IMR-90 (cell line): ENCODE measurements at regions not wholly inside any gene's neighbourhood (a gene's known extent, or its start where the extent isn't known, plus 50 kb on each side); places are given as distances from the start of the nearest gene placed in this dataset.

ENCODE experiments used
- ATAC-seq: fragments of 200-7000 bp; cut with Tn5 transposase; 2 replicates; pipeline ENCODE4 v1.9.1; 2020; ENCODE audit warnings: low read depth, mild to moderate bottlenecking, moderate library complexity
- BruUV-seq: library from RNA; stranded (reverse); fragments of 400-500 nt; replicated peaks from 2 replicates; lab custom pipeline; 2021; lab: Mats Ljungman, UMichigan
- CTCF ChIA-PET: fragments of 300-600 bp; formaldehyde crosslinking; extraction: SDS; loops from one replicate; lab custom pipeline; 2021; ENCODE audit warnings: antibody characterized with exemption; lab: Yijun Ruan, JAX
- POLR2A ChIA-PET: fragments of 300-600 bp; sonication (Branson Sonifier 250); formaldehyde crosslinking; loops from one replicate; lab custom pipeline; 2022; ENCODE audit warnings: antibody characterized with exemption; ENCODE audit not compliant: unreplicated experiment; lab: Charles Lee
- DNase-seq: peaks from one replicate; pipeline ENCODE4 v3.0.0; 2013
- H2AFZ ChIP-seq: replicated peaks from 2 replicates; pipeline ENCODE3; 2013; ENCODE audit warnings: low read length, mild to moderate bottlenecking; ENCODE audit not compliant: poor library complexity
- H2AK5ac ChIP-seq: 2 replicates; pipeline ENCODE4 v1.6.1; 2013; ENCODE audit warnings: low read depth, low read length, inconsistent platforms
- H2AK9ac ChIP-seq: replicated peaks from 2 replicates; pipeline ENCODE3; 2013; ENCODE audit warnings: mild to moderate bottlenecking, low read depth, low read length, moderate library complexity; ENCODE audit not compliant: poor library complexity
- H2BK120ac ChIP-seq: 2 replicates; pipeline ENCODE4 v1.6.1; 2013; ENCODE audit warnings: low read depth, low read length, inconsistent platforms
- H2BK15ac ChIP-seq: 3 replicates; pipeline ENCODE4 v1.6.1; 2013; ENCODE audit warnings: low read depth, low read length, inconsistent platforms
- H2BK20ac ChIP-seq: 2 replicates; pipeline ENCODE4 v1.6.1; 2013; ENCODE audit warnings: low read depth, mild to moderate bottlenecking, inconsistent platforms, low read length, moderate library complexity
- H2BK5ac ChIP-seq: 2 replicates; pipeline ENCODE4 v1.6.1; 2013; ENCODE audit warnings: mild to moderate bottlenecking, low read depth, low read length, inconsistent platforms; ENCODE audit not compliant: poor library complexity, severe bottlenecking
- H3K14ac ChIP-seq: replicated peaks from 2 replicates; pipeline ENCODE4 v1.6.1; 2013; ENCODE audit warnings: low read depth, low read length, inconsistent platforms
- H3K18ac ChIP-seq: 2 replicates; pipeline ENCODE4 v1.6.1; 2013; ENCODE audit warnings: low read depth, low read length, control low read depth
- H3K23ac ChIP-seq: 2 replicates; pipeline ENCODE4 v1.6.1; 2013; ENCODE audit warnings: low read depth, low read length, inconsistent platforms
- H3K27ac ChIP-seq: 2 replicates; pipeline ENCODE4 v1.5.1; 2013; ENCODE audit warnings: mild to moderate bottlenecking, control low read depth, low read length; ENCODE audit not compliant: insufficient read depth
- H3K27me3 ChIP-seq: 2 replicates; pipeline ENCODE4 v1.6.1; 2013; ENCODE audit warnings: low read length; ENCODE audit not compliant: control insufficient read depth, insufficient read depth
- H3K36me3 ChIP-seq: 2 replicates; pipeline ENCODE4 v1.6.1; 2013; ENCODE audit warnings: low read length, mixed read lengths; ENCODE audit not compliant: control insufficient read depth, insufficient read depth
- H3K4ac ChIP-seq: 2 replicates; pipeline ENCODE4 v1.6.1; 2013; ENCODE audit warnings: low read depth, low read length, inconsistent platforms
- H3K4me1 ChIP-seq: 2 replicates; pipeline ENCODE4 v1.6.1; 2013; ENCODE audit warnings: low read length, mixed read lengths; ENCODE audit not compliant: control insufficient read depth, insufficient read depth
- H3K4me2 ChIP-seq: 2 replicates; pipeline ENCODE4 v1.6.1; 2013; ENCODE audit warnings: low read depth, mild to moderate bottlenecking, control low read depth, low read length, moderate library complexity
- H3K4me3 ChIP-seq: 2 replicates; pipeline ENCODE4 v1.5.1; 2013; ENCODE audit warnings: low read depth, mild to moderate bottlenecking, control low read depth, low read length, moderate library complexity; ENCODE audit not compliant: insufficient read depth
- H3K56ac ChIP-seq: 2 replicates; pipeline ENCODE4 v1.6.1; 2013; ENCODE audit warnings: low read length, inconsistent platforms; ENCODE audit not compliant: insufficient read depth; ENCODE audit errors: extremely low read depth
- H3K79me1 ChIP-seq, 2 experiments: 2 replicates each; pipeline ENCODE4 v1.6.1; 2013; ENCODE audit warnings: low read length in 2 of 2, inconsistent platforms in 1 of 2, low read depth in 1 of 2
- H3K9ac ChIP-seq: 2 replicates; pipeline ENCODE4 v1.6.1; 2013; ENCODE audit warnings: low read depth, low read length, control low read depth
- H3K9me1 ChIP-seq: 2 replicates; pipeline ENCODE4 v1.6.1; 2013; ENCODE audit warnings: low read length, inconsistent platforms; ENCODE audit not compliant: insufficient read depth
- H3K9me3 ChIP-seq: 2 replicates; pipeline ENCODE4 v1.6.1; 2013; ENCODE audit warnings: low read length; ENCODE audit not compliant: control insufficient read depth, insufficient read depth
- H4K20me1 ChIP-seq: 2 replicates; pipeline ENCODE4 v1.6.1; 2013; ENCODE audit warnings: low read length, inconsistent platforms; ENCODE audit not compliant: insufficient read depth
- H4K5ac ChIP-seq: 2 replicates; pipeline ENCODE4 v1.6.1; 2013; ENCODE audit warnings: mild to moderate bottlenecking, low read depth, low read length, control low read depth
- H4K8ac ChIP-seq, 2 experiments: 2 replicates each; pipeline ENCODE4 v1.6.1; 2013; ENCODE audit warnings: low read depth in 2 of 2, low read length in 2 of 2, control low read depth in 1 of 2, inconsistent platforms in 1 of 2
- H4K91ac ChIP-seq: 2 replicates; pipeline ENCODE4 v1.6.1; 2013; ENCODE audit warnings: low read depth, low read length, inconsistent platforms; ENCODE audit not compliant: insufficient read depth
- CHD1 ChIP-seq: IDR thresholded peaks from 2 replicates; pipeline ENCODE4 v1.6.1; 2012; ENCODE audit warnings: low read depth, low read length, improper control_type of control experiment
- MXI1 ChIP-seq: IDR thresholded peaks from 2 replicates; pipeline ENCODE4 v1.6.1; 2012; ENCODE audit warnings: low read depth, mild to moderate bottlenecking, low read length, moderate library complexity, borderline replicate concordance
- NFE2L2 ChIP-seq: fragments of 150-350 bp; IDR thresholded peaks from 2 replicates; pipeline ENCODE4 v1.6.1; 2016; ENCODE audit warnings: low read depth, mild to moderate bottlenecking, low read length
- POLR2A ChIP-seq: IDR thresholded peaks from 2 replicates; pipeline ENCODE4 v1.6.1; 2012; ENCODE audit warnings: mild to moderate bottlenecking, low read depth, low read length
- RCOR1 ChIP-seq: IDR thresholded peaks from 2 replicates; pipeline ENCODE4 v1.6.1; 2012; ENCODE audit warnings: mild to moderate bottlenecking, low read length, improper control_type of control experiment; ENCODE audit not compliant: insufficient replicate concordance
- RFX5 ChIP-seq: IDR thresholded peaks from 2 replicates; pipeline ENCODE4 v1.8.0; 2012; ENCODE audit warnings: low read depth, mild to moderate bottlenecking, low read length, moderate library complexity
- WGBS, 2 experiments: methylation state at CpG; one replicate each; pipeline versions ENCODE4 v1.1.5 to v1.1.7; 2013; ENCODE audit warnings: missing lambda C conversion rate in 2 of 2; ENCODE audit not compliant: insufficient read length in 1 of 2; ENCODE audit errors: extremely low coverage in 2 of 2; 5-methylcytosine and 5-hydroxymethylcytosine counted together
- dilution Hi-C: fragments of 300-500 bp; cut with HindIII; formaldehyde crosslinking; loops from one replicate; pipeline ENCODE4 v1.14.3; 2018; ENCODE audit warnings: low sequenced_read_pairs; ENCODE audit not compliant: unreplicated experiment
- in situ Hi-C: fragments of 300-500 bp; cut with MboI; formaldehyde crosslinking; loops from 3 replicates; pipeline ENCODE4 v1.14.3; 2019; ENCODE audit warnings: low sequenced_read_pairs, inconsistent platforms, mixed read lengths
- intact Hi-C: fragments of 100-400 bp; cut with micrococcal nuclease; formaldehyde crosslinking; loops from 2 replicates; pipeline ENCODE4 v1.10.0; 2022
- TF ChIP-seq, protein P1 (sequence below): fragments of 150-350 bp; IDR thresholded peaks from 2 replicates; pipeline ENCODE4 v1.6.1; 2017; ENCODE audit warnings: mild to moderate bottlenecking, antibody characterized with exemption, low read length, low read depth

DNA sequence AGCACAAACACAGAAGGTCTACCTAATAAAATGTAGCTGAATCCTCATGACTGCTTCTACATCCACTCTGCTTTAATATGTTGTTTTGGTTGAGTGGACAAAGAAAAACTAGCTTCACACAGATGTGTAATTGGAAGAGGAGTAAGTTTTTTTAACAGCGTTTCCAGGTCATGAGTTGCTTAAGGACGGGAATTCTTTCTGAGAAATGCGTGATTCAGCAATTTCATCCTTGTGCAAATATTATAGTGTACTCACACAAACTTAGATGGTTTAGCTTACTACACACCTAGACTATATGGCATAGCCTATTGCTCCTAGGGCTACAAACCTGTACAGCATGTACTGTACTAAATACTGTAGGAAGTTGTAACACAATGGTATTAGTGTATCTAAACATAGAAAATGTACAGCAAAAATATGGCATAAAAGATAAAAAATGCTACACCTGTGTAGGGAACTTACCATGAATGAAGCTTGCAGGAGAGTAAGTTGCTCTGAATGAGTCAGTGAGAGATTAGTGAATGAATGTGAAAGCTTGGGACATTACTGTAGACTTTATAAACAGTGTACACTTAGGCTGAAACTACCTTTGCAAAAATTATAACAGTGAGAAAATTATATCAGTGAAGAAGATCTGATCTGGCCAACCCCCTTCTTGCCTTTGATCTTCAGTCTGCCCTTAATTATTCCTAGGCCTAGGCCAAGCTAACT lies 70.8 kb upstream of the IL15 start:
- Histone ChIP-seq H3K27ac (no peak overlapping the region), H3K9ac (no peak overlapping the region), H3K27me3 (no peaks in the 10 kb centered on the region), H2AK9ac (no peak overlapping the region), H3K4ac (no peak overlapping the region), H4K5ac (no peak overlapping the region), H3K4me2 (no peak overlapping the region), H4K8ac (no peak overlapping the region), H2BK20ac (no peak overlapping the region), H3K14ac (no peak overlapping the region), H2BK5ac (no peak overlapping the region), H3K4me1 (peaks cover 4% of the 10 kb centered on the region; the same call in 1 of the 2 replicates), H3K36me3 (no peaks in the 10 kb centered on the region), H3K79me1 (no peaks in the 10 kb centered on the region), H3K4me3 (no peak overlapping the region), H3K56ac (no peak overlapping the region), H3K9me1 (no peaks in the 10 kb centered on the region), H2BK15ac (no peak overlapping the region), H2AFZ (no peak overlapping the region), H3K18ac (peak overlapping the region; percentile 47; the same call in 1 of the 2 replicates), H2AK5ac (no peak overlapping the region), H3K9me3 (no peaks in the 10 kb centered on the region), H4K91ac (no peak overlapping the region), H2BK120ac (no peak overlapping the region), H4K20me1 (no peaks in the 10 kb centered on the region), H3K23ac (no peak overlapping the region)
- no TSS peak for BruUV-seq
- POLR2A ChIA-PET, result interaction anchor here (0.6 kb wide), 1 partner anchor 122 kb away, joined by 3 read pairs; no protein-coding TSS in a partner anchor
- CTCF ChIA-PET, result no interaction called here
- ATAC-seq (peak; percentile 59), DNase-seq (peak; percentile 33)
- intact Hi-C loops, result no loop called here
- no CpG with 5 or more reads among the region's 3 CpGs for WGBS, 2 experiments
- dilution Hi-C loops, result no loop called here
- in situ Hi-C loops, result no loop called here
- TF ChIP-seq MXI1 (no peak), CHD1 (no peak), POLR2A (no peak), RFX5 (no peak), RCOR1 (no peak), NFE2L2 (no peak)
- TF ChIP-seq, protein P1, sequence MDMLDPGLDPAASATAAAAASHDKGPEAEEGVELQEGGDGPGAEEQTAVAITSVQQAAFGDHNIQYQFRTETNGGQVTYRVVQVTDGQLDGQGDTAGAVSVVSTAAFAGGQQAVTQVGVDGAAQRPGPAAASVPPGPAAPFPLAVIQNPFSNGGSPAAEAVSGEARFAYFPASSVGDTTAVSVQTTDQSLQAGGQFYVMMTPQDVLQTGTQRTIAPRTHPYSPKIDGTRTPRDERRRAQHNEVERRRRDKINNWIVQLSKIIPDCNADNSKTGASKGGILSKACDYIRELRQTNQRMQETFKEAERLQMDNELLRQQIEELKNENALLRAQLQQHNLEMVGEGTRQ, result no peak
